UCSD-AML1 (cell line): ENCODE measurements at regions not wholly inside any gene's neighbourhood (a gene's known extent, or its start where the extent isn't known, plus 50 kb on each side); places are given as distances from the start of the nearest gene placed in this dataset.

ENCODE experiments used
- DNase-seq: peaks from one replicate; lab custom pipeline; 2025; ENCODE audit not compliant: unreplicated experiment; lab: John Stamatoyannopoulos, UW

DNA sequence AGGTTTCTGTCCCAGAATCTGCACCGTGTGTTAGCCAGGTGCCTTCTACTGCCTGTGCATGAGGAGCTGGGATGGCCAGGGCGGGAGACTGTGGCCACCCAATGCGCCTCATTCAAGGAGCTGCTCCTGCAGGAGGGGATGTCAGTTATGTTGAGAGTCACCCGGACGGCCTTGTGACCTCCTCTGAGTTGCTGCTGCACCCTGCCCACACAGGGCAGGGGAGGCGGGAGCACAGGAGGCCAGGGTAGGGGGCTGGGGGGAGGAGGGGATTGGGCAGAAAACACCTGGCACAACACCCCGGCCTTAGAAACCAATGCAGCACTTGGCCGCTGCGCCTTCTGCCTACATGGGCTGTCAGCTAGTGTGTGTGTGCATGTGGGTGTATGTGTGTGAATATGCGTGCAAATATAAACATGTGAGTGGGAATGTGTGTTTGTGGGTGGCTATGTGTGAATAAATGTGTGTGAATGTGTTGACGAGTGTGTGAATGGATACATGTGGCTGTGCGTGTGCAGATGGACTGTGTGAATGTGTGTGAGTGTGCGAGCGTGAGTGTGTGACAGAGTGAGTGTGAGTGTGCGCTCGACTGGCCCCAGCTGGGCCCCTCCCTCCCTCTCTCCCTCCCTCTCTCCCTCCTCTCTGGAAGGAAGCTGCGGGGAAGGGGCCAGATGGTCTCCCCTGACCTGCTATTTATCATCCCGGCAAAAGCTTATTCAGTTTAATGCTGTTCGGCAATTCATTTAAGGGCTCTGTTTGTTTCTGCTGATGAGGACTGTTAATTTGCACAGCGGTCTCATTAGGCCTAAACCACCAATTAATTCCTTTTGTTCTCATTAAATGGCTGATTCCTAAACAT lies 106.9 kb downstream of the TLE3 start:
- DNase-seq: no peak

DNA sequence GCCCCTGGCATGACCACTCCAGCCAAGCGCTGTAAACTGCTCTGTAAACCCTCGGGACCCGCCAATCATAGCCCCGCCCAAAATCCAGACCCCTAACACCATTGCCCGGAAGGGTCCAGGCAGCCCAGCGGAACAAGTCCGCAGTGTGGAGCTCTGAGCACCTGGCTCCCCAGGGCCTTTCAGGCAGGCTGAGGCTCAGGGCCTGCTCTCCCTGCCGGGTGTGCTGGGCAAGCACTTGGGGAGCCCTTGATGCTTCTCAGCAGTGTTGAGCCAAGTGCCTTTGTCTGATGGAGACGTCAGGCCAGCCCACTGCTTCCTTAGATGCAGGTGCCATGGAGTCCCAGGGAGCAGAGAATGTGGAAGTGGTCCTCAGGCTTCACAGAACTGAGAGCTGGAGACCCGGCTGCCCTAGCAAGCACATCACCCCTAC lies 106.2 kb downstream of the TLE3 start:
- no peak for DNase-seq

DNA sequence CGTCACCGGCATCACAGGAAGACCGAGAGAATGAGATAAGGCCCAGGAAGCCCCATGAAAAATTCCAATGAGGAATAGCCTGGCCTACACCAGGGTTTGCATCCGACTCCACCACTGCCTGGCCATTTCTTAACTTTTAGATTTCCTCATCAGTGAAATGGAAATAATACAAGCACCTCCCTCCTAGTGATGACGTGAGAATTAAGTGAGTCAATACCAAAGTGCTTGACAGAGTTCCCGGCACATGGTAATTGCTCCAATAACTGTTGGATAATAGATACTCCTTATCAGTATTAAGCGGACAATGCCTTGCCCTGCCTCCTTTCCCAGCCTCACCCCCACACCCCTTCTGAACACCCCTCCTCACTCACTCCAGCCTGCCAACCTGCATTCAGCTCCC lies 105.4 kb downstream of the TLE3 start:
- DNase-seq: no peak

DNA sequence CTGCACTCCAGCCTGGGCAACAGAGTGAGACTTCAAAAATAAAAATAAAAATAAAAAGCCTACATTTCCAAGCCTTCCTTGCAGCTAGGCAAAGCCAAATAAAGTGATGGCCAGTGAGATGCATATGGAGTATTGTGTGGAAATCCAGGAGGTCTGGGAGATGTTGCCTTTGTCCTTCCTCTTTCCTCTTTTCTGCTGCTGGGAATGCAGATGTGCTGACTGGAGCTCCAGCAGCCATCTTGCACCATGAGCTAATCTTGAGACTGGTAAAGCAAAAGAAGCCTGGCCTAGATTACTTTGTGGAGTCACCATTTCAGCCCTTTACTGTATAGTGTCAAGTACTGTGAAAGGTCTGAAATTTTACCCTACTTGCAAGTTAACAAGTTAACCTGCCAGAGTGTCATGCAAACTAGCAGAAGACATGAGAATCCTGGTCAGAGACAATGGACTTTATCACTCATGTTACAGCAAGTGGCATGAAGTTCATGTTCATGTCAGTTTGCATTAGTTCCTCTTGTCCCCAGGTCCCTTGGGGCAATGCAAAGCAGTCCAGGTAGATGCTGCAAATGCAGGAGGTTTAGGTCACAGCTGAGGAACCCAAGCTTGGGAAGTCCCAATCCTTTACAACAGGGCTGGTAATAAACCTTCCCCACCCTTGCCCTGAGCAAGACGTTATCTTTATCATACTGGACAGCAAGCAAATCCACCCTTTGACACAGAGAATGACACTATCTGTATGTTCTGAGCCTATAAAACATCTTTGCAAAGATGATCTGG lies 103.1 kb downstream of the TLE3 start:
- DNase-seq: no peak

DNA sequence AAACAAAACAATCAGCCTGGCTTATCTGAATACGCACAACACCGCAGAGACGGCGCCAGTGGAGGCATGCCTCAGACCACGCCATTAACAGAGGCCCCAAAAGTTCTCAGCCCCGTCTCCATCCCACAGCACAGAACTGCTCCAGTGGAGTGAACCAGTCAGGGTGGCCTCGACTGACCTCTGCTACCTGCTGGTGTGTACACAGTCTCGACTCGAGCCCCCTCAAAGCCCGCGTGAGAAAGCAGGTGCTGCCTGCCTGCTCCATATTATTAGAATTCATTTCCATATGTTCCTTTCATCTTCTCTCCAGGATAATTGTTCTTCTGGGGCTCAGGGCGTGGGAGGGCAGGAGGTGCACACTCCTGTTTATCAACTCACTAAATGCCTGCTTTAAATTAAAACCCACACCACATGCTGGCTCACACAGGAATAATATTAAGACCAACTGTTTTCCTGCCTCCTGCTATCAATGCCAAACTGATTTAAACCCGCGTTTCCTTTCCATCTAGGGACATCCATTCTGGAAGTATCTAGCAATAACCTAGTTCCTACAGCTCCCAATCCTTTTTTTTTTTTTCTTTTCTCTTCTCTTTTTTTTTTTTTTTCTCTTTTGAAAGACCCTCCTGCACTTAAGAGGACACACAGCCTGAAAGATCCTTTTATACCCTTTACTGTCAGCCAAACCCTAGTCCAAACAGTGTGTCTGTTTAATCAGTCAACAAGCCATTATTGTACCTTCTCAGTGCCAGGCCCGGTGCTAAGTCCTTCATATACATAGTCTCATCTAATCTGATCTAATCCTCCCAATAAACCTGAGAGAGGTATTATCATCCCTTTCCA lies 101.2 kb downstream of the TLE3 start:
- no peak for DNase-seq

DNA sequence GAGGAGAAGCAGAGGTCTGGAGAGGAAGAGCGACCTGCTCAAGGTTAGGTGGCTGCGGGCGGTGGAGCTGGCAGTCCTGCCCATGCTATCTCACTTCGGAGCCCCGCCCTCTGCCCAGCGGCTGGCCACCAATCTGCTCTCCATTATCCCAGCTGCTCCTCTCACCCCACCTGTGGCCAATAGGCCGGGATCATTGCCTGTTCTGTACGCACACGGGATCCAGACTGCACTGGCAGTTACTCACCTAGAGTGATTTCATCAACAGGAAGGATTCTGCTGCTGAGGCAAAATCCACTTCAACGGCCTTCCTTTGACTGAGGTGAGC lies 100.6 kb downstream of the TLE3 start:
- no peak for DNase-seq
